Brain microvascular endothelial cell (primary cell): ENCODE measurements at regions not wholly inside any gene's neighbourhood (a gene's known extent, or its start where the extent isn't known, plus 50 kb on each side); places are given as distances from the start of the nearest gene placed in this dataset.

Source experiments
- DNase-seq: peaks from one replicate; pipeline ENCODE4 v3.0.0-alpha.2; 2020
- H3K27ac ChIP-seq: fragments of 250-450 bp; sonication (Bioruptor Pico); 2 replicates; pipeline ENCODE4 v1.5.1; 2020; ENCODE audit warnings: mild to moderate bottlenecking, moderate library complexity
- H3K27me3 ChIP-seq: fragments of 250-450 bp; sonication (Bioruptor Pico); replicated peaks from 2 replicates; pipeline ENCODE4 v1.5.1; 2020; ENCODE audit warnings: mild to moderate bottlenecking
- H3K36me3 ChIP-seq: fragments of 250-450 bp; sonication (Bioruptor Pico); replicated peaks from 2 replicates; pipeline ENCODE4 v1.5.1; 2020; ENCODE audit warnings: mild to moderate bottlenecking
- H3K4me3 ChIP-seq: 2 replicates; pipeline ENCODE4 v1.5.1; 2011; ENCODE audit warnings: low read depth, mild to moderate bottlenecking, control low read depth, low read length, moderate library complexity
- CTCF ChIP-seq: IDR thresholded peaks from 2 replicates; pipeline ENCODE4 v1.5.1; 2011; ENCODE audit warnings: low read depth, mild to moderate bottlenecking, moderate library complexity, low read length, control low read depth, inconsistent platforms; ENCODE audit errors: missing control alignments
- in situ Hi-C: cut with HindIII; loops from 2 replicates; pipeline ENCODE4 v1.10.0; 2017; ENCODE audit warnings: low sequenced_read_pairs, low pct_ligation_motif_present

DNA sequence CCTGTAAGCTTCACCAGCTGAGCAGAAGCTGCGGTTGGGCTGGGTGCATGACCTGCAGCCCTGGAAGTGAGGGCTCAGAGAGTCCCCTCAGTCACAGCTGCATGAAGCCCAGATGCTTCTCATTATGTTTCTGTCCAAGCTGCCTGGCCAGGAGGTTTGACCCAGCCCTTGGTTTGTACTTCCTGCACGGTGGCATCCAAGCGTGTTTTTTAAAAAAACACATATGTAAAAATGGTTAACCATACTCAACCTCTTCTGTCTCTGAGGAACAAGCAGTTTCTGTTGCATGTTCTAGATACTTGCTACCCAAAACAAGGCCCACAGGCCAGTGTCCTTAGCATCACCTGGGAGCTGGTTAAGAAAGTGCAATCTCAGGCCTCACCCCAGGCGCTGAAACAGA is 76.0 kb upstream of the ATP10A start:
- Histone ChIP-seq H3K27me3 (no peaks in the 10 kb centered on the region), H3K4me3 (no peak overlapping the region), H3K27ac (no peak overlapping the region), H3K36me3 (no peaks in the 10 kb centered on the region)
- TF ChIP-seq CTCF: no peak
- DNase-seq: no peak
- in situ Hi-C loops: no loop called here

- Histone ChIP-seq H3K36me3 (no peaks in the 10 kb centered on the region), H3K4me3 (no peak overlapping the region), H3K27me3 (no peaks in the 10 kb centered on the region), H3K27ac (no peak overlapping the region)
- in situ Hi-C loops: no loop called here
- no peak for TF ChIP-seq CTCF
- no peak for DNase-seq
Observed at GRCh38 chr15:25937796-25938195, 74.7 kb upstream of the ATP10A start.

- in situ Hi-C loops: no loop called here
- H3K27ac ChIP-seq: no peak overlapping the region
- no peaks in the 10 kb centered on the region for H3K36me3 ChIP-seq
- no peak for DNase-seq
- no peak overlapping the region for H3K4me3 ChIP-seq
- no peaks in the 10 kb centered on the region for H3K27me3 ChIP-seq
- no peak for TF ChIP-seq CTCF
Observed at GRCh38 chr15:25936004-25936403, 72.9 kb upstream of the ATP10A start.

- in situ Hi-C loops: no loop called here
- Histone ChIP-seq H3K27ac (no peak overlapping the region), H3K27me3 (no peaks in the 10 kb centered on the region), H3K36me3 (no peaks in the 10 kb centered on the region), H3K4me3 (peak overlapping the region; percentile 45)
- TF ChIP-seq CTCF: peak; percentile 87
- peak; percentile 75 for DNase-seq
Observed at GRCh38 chr15:25933456-25934158, 70.5 kb upstream of the ATP10A start.

- Histone ChIP-seq H3K4me3 (no peak overlapping the region), H3K36me3 (no peaks in the 10 kb centered on the region), H3K27me3 (no peaks in the 10 kb centered on the region), H3K27ac (no peak overlapping the region)
- in situ Hi-C loops: no loop called here
- DNase-seq: no peak
- no peak for TF ChIP-seq CTCF
Observed at GRCh38 chr15:25932696-25933095, 69.6 kb upstream of the ATP10A start.

DNA sequence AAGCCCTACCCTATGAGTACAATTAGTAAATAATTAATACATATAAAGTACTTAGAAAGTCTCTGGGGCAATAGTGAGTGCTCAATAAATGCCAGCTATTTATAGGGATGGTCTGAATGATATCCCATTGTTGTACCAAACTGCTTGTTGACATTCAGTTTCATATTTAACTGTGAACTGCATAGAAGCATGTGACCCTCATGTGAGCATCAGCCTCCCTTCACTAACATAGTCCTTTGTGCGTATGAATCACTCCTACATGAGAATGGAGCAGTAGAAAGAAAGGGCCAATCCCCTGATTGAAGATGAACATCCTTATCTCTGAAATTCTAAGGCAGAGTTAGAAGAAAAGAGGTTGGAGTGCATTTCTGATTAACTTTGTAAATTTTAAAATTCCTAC is 68.7 kb upstream of the ATP10A start:
- in situ Hi-C loops: no loop called here
- no peak for DNase-seq
- Histone ChIP-seq H3K27ac (no peak overlapping the region), H3K36me3 (no peaks in the 10 kb centered on the region), H3K27me3 (no peaks in the 10 kb centered on the region), H3K4me3 (no peak overlapping the region)
- no peak for TF ChIP-seq CTCF
